ENCODE measurements at regions not wholly inside any gene's neighbourhood (a gene's known extent, or its start where the extent isn't known, plus 50 kb on each side); places are given as distances from the start of the nearest gene placed in this dataset.
"Not testable (repeated sequence)": the region's sequence is repeated elsewhere in the genome, so short reads cannot be mapped to it uniquely, and the experiment has no call there.

DNA sequence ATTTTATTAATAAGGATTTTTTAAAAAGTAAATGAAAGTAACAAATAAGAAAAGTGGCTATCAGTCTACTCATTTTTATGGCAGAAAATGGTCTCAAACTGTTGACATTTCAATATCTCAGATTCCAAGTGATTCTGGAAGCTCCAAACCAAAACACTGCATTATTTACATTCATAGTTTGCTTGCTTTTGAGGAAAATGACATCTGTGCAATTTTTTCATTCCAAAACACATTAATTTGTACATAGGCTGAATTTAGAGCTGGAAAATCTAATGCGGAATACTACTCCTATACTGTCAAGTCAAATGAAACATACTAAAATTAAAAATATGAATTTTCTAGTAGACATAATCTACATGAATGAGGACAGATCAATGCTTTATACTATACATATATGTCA is 1047.6 kb downstream of the CDH9 start:
- no peak for DNase-seq (ENCODE audit: low read depth)

DNA sequence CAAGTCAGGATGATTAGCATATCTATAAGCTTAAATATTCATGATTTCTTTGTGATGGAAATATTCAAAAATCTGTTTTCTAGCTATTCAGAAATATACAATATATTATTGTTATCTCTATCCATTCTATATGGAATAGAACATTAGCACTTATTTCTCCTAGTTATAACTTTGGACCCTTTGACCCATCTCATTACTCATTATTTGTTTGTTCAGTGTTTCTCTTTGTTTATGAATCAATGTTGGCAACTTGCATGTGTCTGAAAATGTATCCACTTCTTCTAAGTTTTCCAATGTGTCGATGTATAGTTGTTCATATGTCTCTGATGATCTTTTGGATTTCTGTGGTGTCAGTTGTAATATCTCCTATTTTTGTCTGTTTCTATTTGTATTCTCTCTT is 1059.3 kb downstream of the CDH9 start:
- no peak for DNase-seq (ENCODE audit: low read depth)

DNA sequence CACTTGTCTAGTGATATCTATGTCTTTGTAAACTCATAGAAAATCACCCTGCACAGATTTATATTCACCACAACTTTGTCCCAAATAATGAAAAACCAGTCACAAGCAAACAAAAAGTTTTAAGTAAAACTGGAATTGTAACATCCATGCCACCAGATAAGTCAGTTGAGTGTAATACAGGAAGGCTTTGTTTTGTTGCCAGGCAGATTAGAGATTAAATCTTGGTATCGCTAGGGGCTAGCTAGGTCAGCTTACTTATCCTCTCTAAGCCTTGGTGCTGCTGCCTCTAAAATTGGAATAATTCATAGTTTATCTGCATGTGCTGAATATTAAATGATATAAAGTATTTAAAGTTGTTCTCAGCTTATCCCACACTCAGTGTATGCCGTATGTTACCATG is 1062.5 kb downstream of the CDH9 start:
- DNase-seq (ENCODE audit: low read depth) = no peak

DNA sequence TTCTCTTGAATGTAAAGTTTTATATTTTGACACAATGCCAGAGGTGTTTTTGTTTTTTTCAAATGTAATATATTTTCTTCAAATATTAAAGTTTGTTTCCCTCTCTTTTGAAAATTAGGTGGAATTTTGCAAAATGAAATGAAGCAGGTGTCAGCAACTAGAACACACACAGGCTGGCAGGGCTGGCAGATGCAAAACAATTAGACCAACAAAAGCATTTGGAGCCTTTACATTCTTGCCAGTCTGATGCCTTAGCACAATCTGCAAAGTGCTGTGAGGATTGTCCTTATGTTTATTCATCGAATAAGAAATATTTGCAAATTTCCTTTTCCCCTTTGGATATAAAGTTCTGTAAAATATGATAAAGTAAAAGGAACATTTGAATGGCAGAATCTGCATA is 1063.9 kb downstream of the CDH9 start:
- DNase-seq (ENCODE audit: low read depth) = no peak

DNA sequence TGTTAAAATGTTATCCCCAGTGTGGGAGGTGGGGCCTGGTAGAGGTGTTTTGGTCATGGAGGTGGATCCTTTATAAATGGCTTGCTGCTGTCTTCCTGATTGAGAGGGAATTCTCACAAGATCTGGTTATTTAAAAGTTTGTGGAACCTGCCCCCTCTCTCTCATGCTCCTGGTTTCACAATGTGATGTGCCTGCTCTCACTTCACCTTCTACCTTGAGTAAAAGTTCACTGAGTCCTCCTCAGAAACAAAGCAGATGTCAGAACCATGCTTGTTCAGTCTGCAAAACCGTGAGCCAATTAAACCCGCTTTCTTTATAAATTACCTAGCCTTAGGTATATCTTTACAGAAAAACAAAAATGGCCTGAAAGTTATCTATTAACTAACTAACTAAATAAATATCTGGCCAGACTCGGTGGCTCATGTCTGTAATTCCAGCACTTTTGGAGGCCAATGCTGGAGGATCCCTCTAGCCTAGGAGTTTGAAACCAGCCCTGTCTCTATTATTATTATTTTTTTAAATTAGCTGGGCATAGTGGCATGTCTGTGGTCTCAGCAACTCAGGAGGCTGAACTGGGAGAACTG is 1067.4 kb downstream of the CDH9 start:
- DNase-seq (ENCODE audit: low read depth) = no peak

DNA sequence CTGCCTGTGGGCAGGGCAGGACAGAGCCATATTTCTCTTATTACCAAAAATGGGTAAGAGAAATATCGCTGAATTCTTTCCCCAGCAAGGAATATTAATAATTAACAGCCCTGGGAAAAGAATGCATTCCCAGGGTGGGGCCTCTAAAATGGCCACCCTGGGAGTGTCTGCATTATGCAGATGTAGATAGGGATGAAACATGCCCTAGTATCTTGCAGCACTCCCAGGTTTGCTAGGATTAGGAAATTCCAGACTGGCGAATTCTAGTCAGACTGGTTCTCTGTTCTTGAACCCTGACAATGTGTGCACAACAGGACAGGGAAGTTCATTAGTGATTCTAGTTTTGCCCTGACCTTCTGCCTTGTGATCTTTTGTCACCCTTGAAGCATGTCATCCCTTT is 1069.3 kb downstream of the CDH9 start:
- DNase-seq (ENCODE audit: low read depth) = not testable (repeated sequence)

DNA sequence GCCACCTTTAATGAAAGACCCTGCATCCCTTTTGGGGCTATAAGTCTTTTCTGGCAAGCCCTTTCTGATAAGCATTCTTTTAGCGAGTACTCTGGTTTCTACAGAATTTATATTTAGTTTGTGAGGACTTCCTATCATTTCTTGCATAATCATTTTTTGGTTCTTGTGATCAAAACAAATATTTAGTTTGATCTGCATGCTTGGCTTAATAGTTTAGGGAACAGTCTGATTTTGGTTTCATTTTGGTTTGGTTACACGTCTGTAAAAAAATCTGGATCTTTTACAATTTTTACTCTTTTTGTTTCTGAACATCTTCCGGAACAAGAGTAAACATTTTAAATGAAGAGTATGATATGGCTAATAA is 1074.4 kb downstream of the CDH9 start:
- no peak for DNase-seq (ENCODE audit: low read depth)

DNA sequence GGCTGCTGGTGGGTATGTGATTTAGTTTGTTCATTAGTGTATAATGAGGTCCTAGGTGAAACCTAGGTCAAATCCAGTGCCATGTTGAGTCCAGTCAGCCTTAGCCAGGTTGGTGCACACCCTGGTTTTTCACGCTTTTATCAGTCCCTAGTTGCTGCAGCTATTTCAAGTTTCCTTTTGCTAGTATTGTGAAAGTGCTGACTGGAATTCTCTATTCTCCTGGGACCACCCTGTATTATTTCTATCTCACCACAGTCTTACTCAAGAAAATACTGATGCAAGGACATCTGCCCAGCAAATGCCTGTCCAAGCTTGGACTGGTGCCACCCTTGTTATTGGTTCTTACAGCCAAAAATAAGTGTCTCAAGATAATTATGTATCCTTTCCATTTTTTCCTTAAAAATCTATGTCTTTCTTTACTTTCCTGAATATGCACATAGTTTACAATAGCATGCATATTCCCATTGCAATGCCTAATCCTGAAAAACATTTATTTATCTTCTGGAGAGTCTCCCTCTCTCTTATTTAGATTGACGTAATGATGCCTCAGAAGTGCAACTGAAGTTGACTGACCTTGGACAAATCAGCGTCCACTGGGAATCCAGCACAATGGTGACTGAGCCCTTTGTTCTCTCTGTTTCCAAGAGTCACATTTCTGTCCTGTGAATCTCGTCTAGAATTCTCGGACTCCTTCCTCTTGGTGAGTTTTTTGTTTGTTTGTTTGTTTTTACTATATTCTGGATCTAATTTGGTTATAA is 1075.0 kb downstream of the CDH9 start:
- no peak for DNase-seq (ENCODE audit: low read depth)

DNA sequence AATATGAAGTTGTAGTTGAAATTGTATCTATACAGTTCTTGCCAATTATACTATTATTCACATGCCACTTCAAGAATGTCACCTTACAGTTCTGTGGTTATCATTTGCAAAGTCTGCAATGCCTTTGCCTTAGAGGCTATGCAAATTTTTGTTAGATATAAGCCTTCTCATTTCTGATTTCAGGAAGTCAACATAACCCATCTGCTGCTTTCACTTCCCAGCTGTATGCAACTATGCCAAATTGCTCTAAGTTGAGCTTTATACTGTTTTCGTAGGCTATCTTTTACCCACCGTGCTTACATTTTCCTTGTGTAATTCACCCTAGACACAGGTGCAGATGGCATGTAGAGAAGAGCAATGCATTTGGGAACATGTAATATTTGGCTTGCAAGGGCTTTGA is 1083.0 kb downstream of the CDH9 start:
- no peak for DNase-seq (ENCODE audit: low read depth)

DNA sequence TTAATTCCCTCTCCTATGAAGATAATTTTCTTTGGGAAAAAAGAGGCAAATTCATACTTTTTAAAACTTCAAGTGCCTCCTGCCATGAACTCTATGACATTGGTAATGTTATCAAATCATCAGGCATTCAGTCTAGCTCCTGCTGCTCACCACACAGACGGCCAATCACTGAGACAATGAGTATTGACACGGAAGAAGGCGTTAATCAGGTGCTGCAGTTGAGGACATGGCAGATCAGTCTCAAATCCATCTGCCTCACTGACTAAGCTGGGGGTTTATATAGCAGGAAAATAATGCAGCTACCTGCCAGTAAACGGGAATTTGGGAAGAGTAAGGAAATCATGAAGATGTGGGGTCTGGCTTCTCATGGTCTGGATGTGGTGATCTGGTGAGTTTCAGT is 1087.7 kb downstream of the CDH9 start:
- no peak for DNase-seq (ENCODE audit: low read depth)

DNA sequence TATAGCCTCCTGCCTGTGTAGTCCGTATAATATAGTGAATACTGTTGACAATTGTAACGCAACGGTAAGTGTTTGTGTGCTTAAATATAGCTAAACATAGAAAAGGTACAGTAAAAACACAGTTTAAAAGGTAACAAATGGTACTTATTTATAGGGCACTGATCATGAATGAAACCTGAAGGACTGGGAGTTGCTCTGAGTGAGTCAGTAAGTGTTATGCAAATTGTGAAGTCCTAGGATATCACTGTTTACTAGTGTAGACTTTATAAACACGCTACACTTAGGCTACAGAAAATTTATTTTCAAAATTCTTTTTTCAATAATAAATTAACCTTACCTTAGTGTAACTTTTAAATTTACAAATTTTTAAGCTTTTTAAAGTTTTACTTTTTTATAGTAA is 1090.1 kb downstream of the CDH9 start:
- no peak for DNase-seq (ENCODE audit: low read depth)

DNA sequence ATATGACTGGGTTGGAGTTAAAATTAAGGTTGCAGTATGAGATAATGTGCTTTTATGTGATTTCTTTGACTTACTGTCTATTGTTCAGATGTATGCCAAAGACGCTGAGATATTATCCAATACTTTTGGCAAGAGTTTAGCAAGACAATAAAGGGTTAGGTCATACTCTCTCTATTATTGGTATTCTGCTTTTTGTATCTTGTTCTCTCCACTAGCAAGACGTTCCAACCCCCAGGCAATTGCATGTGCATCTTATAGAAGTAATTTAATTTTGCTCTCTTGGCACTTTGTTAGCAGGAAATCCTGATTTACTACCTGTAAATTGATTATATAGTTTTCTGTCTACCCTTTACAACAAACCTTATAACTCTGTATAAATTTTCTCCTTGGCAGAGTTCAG is 1093.6 kb downstream of the CDH9 start:
- DNase-seq (ENCODE audit: low read depth) = no peak

DNA sequence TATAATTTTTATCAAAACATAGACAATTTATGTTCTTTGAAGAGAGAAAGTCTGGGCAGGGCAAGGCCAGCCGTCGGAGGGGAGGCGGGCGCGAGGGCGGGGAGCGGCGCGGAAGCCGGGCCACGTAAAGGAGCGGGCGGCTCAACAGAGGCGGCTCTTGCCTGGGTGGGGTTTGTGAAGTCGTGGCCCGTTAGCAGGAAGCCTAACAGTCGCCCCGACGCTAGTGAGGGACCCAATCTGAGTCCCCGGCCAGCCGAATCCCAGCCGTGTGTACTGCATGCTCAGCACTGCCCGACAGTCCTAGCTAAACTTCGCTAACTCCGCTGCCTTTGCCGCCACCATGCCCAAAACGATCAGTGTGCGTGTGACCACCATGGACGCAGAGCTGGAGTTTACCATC is 1129.2 kb downstream of the CDH9 start:
- no peak for DNase-seq (ENCODE audit: low read depth)

DNA sequence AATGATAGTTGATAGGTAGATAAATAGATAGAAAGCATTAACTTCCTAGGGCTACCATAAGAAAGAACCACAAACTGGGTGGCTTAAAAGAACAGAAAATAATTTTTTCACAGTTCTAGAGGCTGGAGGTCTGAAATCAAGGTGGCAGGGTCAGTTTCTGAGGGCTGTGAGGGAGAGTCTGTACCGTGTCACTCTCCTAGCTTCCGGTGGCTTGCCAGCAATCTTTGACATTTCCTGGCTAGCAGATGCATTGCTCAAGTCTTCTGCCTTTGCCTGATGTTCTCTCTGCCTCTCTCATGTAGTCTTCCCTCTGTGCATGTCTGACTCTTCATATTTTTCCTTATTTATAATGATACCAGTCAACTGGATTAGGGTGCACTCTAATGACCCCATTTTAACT is 1132.7 kb downstream of the CDH9 start:
- no peak for DNase-seq (ENCODE audit: low read depth)

DNA sequence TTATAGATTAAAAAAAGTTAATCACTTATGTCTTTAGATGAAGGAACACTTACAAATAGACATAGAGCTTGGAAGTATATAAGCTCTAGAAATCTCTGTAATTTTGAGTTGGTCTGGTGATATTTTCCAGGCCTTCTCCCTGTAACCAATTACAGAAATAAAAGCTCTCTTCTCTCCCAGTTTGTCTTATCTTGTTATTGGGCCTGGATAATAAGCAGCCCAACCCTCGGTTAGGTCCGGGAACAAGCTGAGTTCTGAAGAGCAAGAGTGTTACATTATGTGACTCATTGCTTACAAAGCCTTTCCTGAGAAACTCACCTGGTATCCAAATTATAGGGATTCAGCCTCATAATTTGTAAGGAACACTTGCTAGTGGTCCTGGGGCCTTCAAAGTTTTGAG is 1146.2 kb downstream of the CDH9 start:
- DNase-seq (ENCODE audit: low read depth) = no peak

DNA sequence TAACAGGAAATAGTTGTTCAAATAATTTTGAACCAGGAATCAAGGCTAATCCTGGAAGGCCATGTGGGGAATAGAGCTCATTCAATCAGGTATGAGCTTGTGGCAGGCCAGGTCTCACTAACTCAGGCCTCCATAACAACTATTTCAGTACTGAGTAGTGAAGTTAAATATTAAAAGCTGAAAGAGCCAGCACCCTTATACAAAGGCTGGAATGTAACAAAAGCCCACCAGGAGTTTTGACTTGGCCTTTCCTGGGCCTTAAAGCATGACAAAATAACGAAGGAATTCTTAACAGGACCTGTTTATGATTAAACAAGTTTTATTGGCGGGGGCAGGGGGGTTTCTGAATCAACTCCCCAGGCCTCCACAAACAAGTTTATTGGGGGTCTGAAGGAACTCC is 1146.7 kb downstream of the CDH9 start:
- DNase-seq (ENCODE audit: low read depth) = no peak

DNA sequence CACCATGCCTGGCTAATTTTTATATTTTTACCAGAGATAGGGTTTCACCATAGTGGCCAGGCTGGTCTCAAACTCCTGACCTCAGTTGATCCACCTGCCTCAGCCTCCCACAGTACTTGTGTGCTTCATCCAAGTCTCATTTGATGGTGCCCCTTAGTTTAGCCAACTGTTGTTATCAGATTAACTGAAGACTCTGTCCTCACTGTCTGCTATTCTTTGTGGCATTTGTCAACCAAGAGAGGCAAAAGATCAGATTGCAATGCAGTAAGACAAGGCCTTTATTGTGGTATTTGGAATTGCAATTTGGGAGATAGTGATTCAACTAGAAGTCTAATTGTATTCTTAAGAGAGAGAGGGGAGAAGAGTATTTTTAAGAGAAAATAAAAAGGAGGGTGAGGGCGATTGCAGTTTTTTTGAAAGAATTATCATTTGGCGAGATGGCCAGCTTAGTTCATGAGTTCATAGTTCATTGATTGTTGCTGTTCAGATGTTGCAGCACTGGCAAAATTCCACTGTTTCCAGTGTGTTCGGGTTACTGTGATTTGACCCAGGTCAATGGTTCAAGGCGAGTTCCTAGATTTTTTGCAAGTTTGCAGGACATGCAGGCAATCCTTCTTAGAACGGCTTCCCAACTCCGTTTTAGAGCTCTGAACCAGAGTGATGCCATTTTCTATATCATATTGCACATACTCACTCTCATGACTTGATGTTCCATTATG is 1156.9 kb downstream of the CDH9 start:
- no peak for DNase-seq (ENCODE audit: low read depth)

DNA sequence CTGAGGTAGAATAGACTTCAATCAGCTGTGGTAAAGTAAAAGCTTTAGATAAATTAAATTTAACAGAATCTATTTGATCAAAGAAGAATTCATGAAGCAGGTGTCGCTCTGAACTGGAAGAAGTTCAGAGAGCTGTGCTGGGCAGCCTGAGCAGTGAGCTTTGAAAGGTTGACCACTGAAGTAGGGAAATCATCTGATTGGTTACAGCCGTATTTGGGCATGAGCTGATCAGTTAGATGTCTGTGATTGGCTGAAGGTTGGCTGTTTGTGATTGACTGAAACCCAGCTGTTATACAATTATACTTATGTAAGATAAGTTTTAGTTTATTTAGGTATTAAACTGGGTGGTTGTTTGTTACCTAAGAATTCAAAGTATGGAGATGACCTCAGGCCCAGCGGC is 1174.6 kb downstream of the CDH9 start:
- no peak for DNase-seq (ENCODE audit: low read depth)

DNA sequence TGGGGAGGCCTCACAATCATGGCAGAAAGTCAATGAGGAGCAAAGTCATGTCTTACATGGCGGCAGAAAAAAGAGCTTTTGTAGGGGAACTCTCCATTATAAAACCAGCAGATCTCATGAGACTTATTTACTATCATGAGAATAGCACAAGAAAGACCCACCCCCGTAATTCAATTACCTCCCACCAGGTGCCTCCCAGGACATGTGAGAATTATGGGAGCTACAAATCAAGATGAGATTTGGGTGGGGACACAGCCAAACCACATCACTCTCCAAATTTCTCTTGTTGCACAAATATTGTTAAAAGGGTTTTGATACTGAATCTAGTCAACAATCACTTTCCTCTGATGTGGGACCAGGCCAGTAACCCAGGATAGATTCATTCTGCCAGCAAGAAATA is 1176.1 kb downstream of the CDH9 start:
- no peak for DNase-seq (ENCODE audit: low read depth)

DNA sequence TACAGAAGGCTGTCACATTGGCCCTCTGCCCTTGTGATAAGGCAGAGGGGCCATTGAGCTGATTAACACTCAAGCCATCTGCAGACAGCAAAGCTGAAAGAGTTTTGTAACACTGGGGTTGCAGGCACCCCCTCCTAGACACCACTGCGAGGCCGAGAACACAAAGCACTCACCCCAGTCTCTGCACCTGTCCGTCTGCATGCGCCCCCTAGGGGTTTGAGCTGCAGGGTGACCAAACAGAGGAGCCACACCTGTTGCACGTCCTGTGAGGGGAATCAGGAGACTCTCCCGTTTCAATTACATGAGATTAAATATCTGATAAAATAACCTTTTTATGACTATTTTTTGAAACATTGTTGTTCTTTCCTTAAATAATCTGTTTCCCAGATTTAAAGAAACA is 1180.4 kb downstream of the CDH9 start:
- DNase-seq (ENCODE audit: low read depth) = no peak

DNA sequence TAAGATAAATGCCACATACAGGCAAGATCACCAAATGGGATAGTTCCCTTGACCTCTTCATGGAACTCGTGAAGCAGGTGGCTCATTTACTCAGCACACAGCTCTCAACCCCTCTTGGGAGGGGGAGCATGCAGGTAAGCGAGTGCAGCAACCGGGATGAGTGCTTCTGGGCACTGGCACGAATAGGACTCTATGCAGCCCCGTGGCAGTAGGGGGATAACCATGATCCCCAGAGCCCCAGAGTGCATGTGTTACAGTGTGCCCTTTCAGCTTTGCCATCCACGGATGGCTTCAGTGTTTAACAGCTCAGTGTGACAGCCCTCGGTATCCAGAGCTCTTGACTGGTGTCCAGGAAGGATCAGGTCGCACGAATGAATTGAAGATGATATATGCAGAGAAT is 1187.1 kb downstream of the CDH9 start:
- DNase-seq (ENCODE audit: low read depth) = no peak

DNA sequence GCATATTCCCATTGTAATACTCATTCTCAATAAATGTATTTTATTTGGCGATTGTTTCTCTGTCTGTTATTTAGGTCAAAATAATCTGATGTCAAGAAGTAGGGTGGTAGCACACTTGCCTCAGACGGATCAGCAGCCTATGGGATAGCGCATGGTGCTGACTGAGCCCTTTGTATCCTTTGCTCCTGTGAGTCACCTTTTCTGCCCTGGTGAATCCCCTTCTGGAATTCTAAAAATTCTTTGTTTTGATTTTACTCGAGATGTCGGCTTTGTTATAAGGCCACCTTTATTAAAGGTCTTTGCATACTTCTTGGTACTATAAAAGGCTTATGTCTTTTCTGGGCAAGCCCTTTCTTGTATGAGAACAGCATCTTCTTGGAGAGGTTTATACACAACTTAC is 1187.8 kb downstream of the CDH9 start:
- DNase-seq (ENCODE audit: low read depth) = no peak

DNA sequence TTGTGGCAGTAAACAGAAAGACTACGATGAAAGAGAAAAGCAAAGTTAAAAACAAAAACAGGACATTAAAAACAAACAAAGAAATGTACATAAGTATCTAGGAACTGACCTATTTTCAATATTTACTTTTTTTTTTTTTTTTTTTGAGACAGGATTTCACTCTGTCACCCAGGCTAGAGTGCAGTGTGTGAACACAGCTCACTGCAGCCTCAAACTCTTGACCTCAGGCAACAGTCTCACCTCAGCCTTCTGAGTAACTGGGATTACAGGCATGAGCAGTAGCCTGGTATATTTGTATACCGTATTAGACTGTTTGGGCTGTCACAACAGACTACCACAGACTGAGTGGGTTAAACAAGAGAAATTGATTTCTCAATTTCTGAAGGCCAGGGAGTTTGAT is 1189.1 kb downstream of the CDH9 start:
- no peak for DNase-seq (ENCODE audit: low read depth)

Data from iris pigment epithelial cell (primary cell).